Endothelial cell (in vitro differentiated cells): ENCODE measurements at regions not wholly inside any gene's neighbourhood (a gene's known extent, or its start where the extent isn't known, plus 50 kb on each side); places are given as distances from the start of the nearest gene placed in this dataset.

Experiments
- DNase-seq: peaks from one replicate; pipeline ENCODE4 v3.0.0; 2021; ENCODE audit warnings: low spot score
- H3K27ac Mint-ChIP-seq: one replicate; pipeline ENCODE4 v1.8.0; 2021; ENCODE audit warnings: mixed read lengths, inconsistent platforms; ENCODE audit not compliant: unreplicated experiment
- H3K27me3 Mint-ChIP-seq: one replicate; pipeline ENCODE4 v1.8.0; 2021; ENCODE audit warnings: mild to moderate bottlenecking, moderate library complexity, mixed read lengths, inconsistent platforms; ENCODE audit not compliant: unreplicated experiment
- H3K36me3 Mint-ChIP-seq: one replicate; pipeline ENCODE4 v1.8.0; 2021; ENCODE audit warnings: mild to moderate bottlenecking, low read depth, mixed read lengths, inconsistent platforms; ENCODE audit not compliant: unreplicated experiment
- H3K4me1 Mint-ChIP-seq: one replicate; pipeline ENCODE4 v1.8.0; 2021; ENCODE audit warnings: mild to moderate bottlenecking, mixed read lengths, inconsistent platforms; ENCODE audit not compliant: unreplicated experiment
- H3K4me3 Mint-ChIP-seq: one replicate; pipeline ENCODE4 v1.8.0; 2021; ENCODE audit warnings: mild to moderate bottlenecking, mixed read lengths, inconsistent platforms; ENCODE audit not compliant: unreplicated experiment
- H3K9me3 Mint-ChIP-seq: one replicate; pipeline ENCODE4 v1.8.0; 2021; ENCODE audit warnings: mixed read lengths, inconsistent platforms; ENCODE audit not compliant: unreplicated experiment
- CTCF ChIP-seq: fragments of 200-600 bp; sonication (generic); IDR thresholded peaks from one replicate; pipeline ENCODE4 v1.5.0; 2021; ENCODE audit warnings: antibody characterized with exemption; ENCODE audit not compliant: unreplicated experiment

GRCh38 chr10:29926693-29927048 lies 132.7 kb downstream of the JCAD start:
- peak; percentile 26 for TF ChIP-seq CTCF
- Mint-ChIP-seq H3K4me3 (no peak overlapping the region), H3K27ac (no peak overlapping the region), H3K9me3 (peaks cover 13% of the 10 kb centered on the region), H3K36me3 (peaks cover 24% of the 10 kb centered on the region), H3K27me3 (peaks cover 7% of the 10 kb centered on the region), H3K4me1 (peaks cover 16% of the 10 kb centered on the region)
- no peak for DNase-seq

- Mint-ChIP-seq H3K4me3 (peak overlapping the region; percentile 29), H3K27ac (peak overlapping the region; percentile 32), H3K27me3 (peaks cover 7% of the 10 kb centered on the region), H3K4me1 (peaks cover 16% of the 10 kb centered on the region), H3K36me3 (peaks cover 24% of the 10 kb centered on the region), H3K9me3 (peaks cover 13% of the 10 kb centered on the region)
- no peak for TF ChIP-seq CTCF
- no peak for DNase-seq
Measured at GRCh38 chr10:29925771-29926692, 133.4 kb downstream of the JCAD start.

GRCh38 chr10:29924436-29924835 lies 134.9 kb downstream of the JCAD start:
- H3K27ac Mint-ChIP-seq = no peak overlapping the region
- H3K4me1 Mint-ChIP-seq = peaks cover 16% of the 10 kb centered on the region
- H3K9me3 Mint-ChIP-seq = peaks cover 13% of the 10 kb centered on the region
- no peak overlapping the region for H3K4me3 Mint-ChIP-seq
- peaks cover 22% of the 10 kb centered on the region for H3K36me3 Mint-ChIP-seq
- H3K27me3 Mint-ChIP-seq = peaks cover 7% of the 10 kb centered on the region
- TF ChIP-seq CTCF = no peak
- DNase-seq = no peak

GRCh38 chr10:29923416-29923965 lies 135.9 kb downstream of the JCAD start:
- peaks cover 17% of the 10 kb centered on the region for H3K36me3 Mint-ChIP-seq
- DNase-seq = no peak
- peaks cover 13% of the 10 kb centered on the region for H3K9me3 Mint-ChIP-seq
- H3K27me3 Mint-ChIP-seq = peaks cover 7% of the 10 kb centered on the region
- no peak for TF ChIP-seq CTCF
- no peak overlapping the region for H3K27ac Mint-ChIP-seq
- peaks cover 16% of the 10 kb centered on the region for H3K4me1 Mint-ChIP-seq
- H3K4me3 Mint-ChIP-seq = no peak overlapping the region

GRCh38 chr10:29922892-29923291 lies 136.5 kb downstream of the JCAD start:
- no peak overlapping the region for H3K27ac Mint-ChIP-seq
- TF ChIP-seq CTCF = no peak
- no peak overlapping the region for H3K4me3 Mint-ChIP-seq
- peaks cover 7% of the 10 kb centered on the region for H3K27me3 Mint-ChIP-seq
- H3K36me3 Mint-ChIP-seq = peaks cover 17% of the 10 kb centered on the region
- no peak for DNase-seq
- H3K4me1 Mint-ChIP-seq = peaks cover 16% of the 10 kb centered on the region
- peaks cover 13% of the 10 kb centered on the region for H3K9me3 Mint-ChIP-seq
